ENCODE measurements at regions not wholly inside any gene's neighbourhood (a gene's known extent, or its start where the extent isn't known, plus 50 kb on each side); places are given as distances from the start of the nearest gene placed in this dataset.

GRCh38 chr4:64518600-64518999 lies 109.3 kb upstream of the TECRL start:
- H3K27me3 ChIP-seq (ENCODE audit: control insufficient read depth in 2 of 2, insufficient read depth in 2 of 2, low read length in 2 of 2): no peaks in the 10 kb centered on the region
- H3K27me3 Mint-ChIP-seq (ENCODE audit: low read depth in 3 of 3): no peaks in the 10 kb centered on the region
- no peaks in the 10 kb centered on the region for H3K4me1 Mint-ChIP-seq
- H3K4me2 ChIP-seq (replicated peaks; ENCODE audit: extremely low read depth, low read length, poor library complexity, severe bottlenecking): no peak overlapping the region
- no peak overlapping the region for H2AFZ ChIP-seq (ENCODE audit: insufficient read depth, low read depth, low read length, poor library complexity, severe bottlenecking)
- no peaks in the 10 kb centered on the region for H3K79me2 ChIP-seq (ENCODE audit: insufficient read depth, low read length)
- H3K36me3 ChIP-seq (replicated peaks in 1 of 2; ENCODE audit: control insufficient read depth in 1 of 2, insufficient read depth in 2 of 2, low read length in 2 of 2): no peaks in the 10 kb centered on the region
- no peak overlapping the region for H3K27ac Mint-ChIP-seq
- DNase-seq: no peak
- H3K9me3 ChIP-seq (replicated peaks in 1 of 2; ENCODE audit: control insufficient read depth in 1 of 2, insufficient read depth in 1 of 2, low read length in 2 of 2): no peaks in the 10 kb centered on the region
- no CpG with 5 or more reads among the region's 3 CpGs for WGBS (ENCODE audit: insufficient coverage)
- no peaks in the 10 kb centered on the region for H3K36me3 Mint-ChIP-seq
- intact Hi-C loops (cut with micrococcal nuclease): no loop called here
- H3K4me3 Mint-ChIP-seq: no peak overlapping the region
- no peak overlapping the region for H3K9ac ChIP-seq (ENCODE audit: insufficient read depth, low read length, poor library complexity, severe bottlenecking)
- no peak overlapping the region for H3K4me3 ChIP-seq (replicated peaks in 1 of 3; ENCODE audit: low read depth in 2 of 3, low read length in 3 of 3)
- H4K20me1 ChIP-seq (ENCODE audit: insufficient read depth, low read length): no peaks in the 10 kb centered on the region
- peaks cover 0 to 3% (median 0%) of the 10 kb centered on the region in 7 donors for H3K9me3 Mint-ChIP-seq
- no peak overlapping the region for H3K27ac ChIP-seq (ENCODE audit: low read depth in 1 of 2, low read length in 2 of 2)
- no peak for TF ChIP-seq CTCF (IDR thresholded peaks at IDR 0.05)
- no peaks in the 10 kb centered on the region for H3K4me1 ChIP-seq (ENCODE audit: control insufficient read depth in 1 of 2, insufficient read depth in 2 of 2, low read length in 2 of 2)

GRCh38 chr4:64516176-64516575 lies 106.9 kb upstream of the TECRL start:
- Mint-ChIP-seq H3K4me1 (no peaks in the 10 kb centered on the region), H3K36me3 (no peaks in the 10 kb centered on the region), H3K4me3 (no peak overlapping the region), H3K27me3 (ENCODE audit: low read depth in 3 of 3) (no peaks in the 10 kb centered on the region), H3K27ac (no peak overlapping the region), H3K9me3 (peaks cover 0 to 1% (median 0%) of the 10 kb centered on the region in 7 donors)
- TF ChIP-seq CTCF (IDR thresholded peaks at IDR 0.05): no peak
- no peak overlapping the region for H3K27ac ChIP-seq (ENCODE audit: low read depth in 1 of 2, low read length in 2 of 2)
- no peaks in the 10 kb centered on the region for H3K9me3 ChIP-seq (replicated peaks in 1 of 2; ENCODE audit: control insufficient read depth in 1 of 2, insufficient read depth in 1 of 2, low read length in 2 of 2)
- no peak overlapping the region for H3K9ac ChIP-seq (ENCODE audit: insufficient read depth, low read length, poor library complexity, severe bottlenecking)
- no peaks in the 10 kb centered on the region for H3K36me3 ChIP-seq (replicated peaks in 1 of 2; ENCODE audit: control insufficient read depth in 1 of 2, insufficient read depth in 2 of 2, low read length in 2 of 2)
- H4K20me1 ChIP-seq (ENCODE audit: insufficient read depth, low read length): no peaks in the 10 kb centered on the region
- no CpG with 5 or more reads among the region's 1 CpG for WGBS (ENCODE audit: insufficient coverage)
- no peaks in the 10 kb centered on the region for H3K4me1 ChIP-seq (ENCODE audit: control insufficient read depth in 1 of 2, insufficient read depth in 2 of 2, low read length in 2 of 2)
- H3K27me3 ChIP-seq (ENCODE audit: control insufficient read depth in 2 of 2, insufficient read depth in 2 of 2, low read length in 2 of 2): no peaks in the 10 kb centered on the region
- intact Hi-C loops (cut with micrococcal nuclease): no loop called here
- no peak overlapping the region for H2AFZ ChIP-seq (ENCODE audit: insufficient read depth, low read depth, low read length, poor library complexity, severe bottlenecking)
- DNase-seq: no peak
- no peaks in the 10 kb centered on the region for H3K79me2 ChIP-seq (ENCODE audit: insufficient read depth, low read length)
- no peak overlapping the region for H3K4me2 ChIP-seq (replicated peaks; ENCODE audit: extremely low read depth, low read length, poor library complexity, severe bottlenecking)
- no peak overlapping the region for H3K4me3 ChIP-seq (replicated peaks in 1 of 3; ENCODE audit: low read depth in 2 of 3, low read length in 3 of 3)

Data from CD14-positive monocyte (primary cell).